Astrocyte of the cerebellum (primary cell): ENCODE measurements at regions not wholly inside any gene's neighbourhood (a gene's known extent, or its start where the extent isn't known, plus 50 kb on each side); places are given as distances from the start of the nearest gene placed in this dataset.

ENCODE experiments used
- DNase-seq: peaks from one replicate; pipeline ENCODE4 v3.0.0-alpha.2; 2011; ENCODE audit warnings: low read depth
- H3K4me3 ChIP-seq: 2 replicates; pipeline ENCODE4 v1.5.1; 2011; ENCODE audit warnings: mild to moderate bottlenecking, low read depth, low read length, moderate library complexity
- CTCF ChIP-seq: IDR thresholded peaks from 2 replicates; pipeline ENCODE4 v1.5.1; 2012; ENCODE audit warnings: low read length, low read depth, moderate library complexity, mild to moderate bottlenecking; ENCODE audit errors: missing control alignments
- in situ Hi-C: cut with HindIII; loops from 2 replicates; pipeline ENCODE4 v1.10.0; 2017; ENCODE audit warnings: low sequenced_read_pairs

- in situ Hi-C loops: no loop called here
- TF ChIP-seq CTCF: no peak
- no peak overlapping the region for H3K4me3 ChIP-seq
- no peak for DNase-seq
These were observed 73.9 kb downstream of the TEX29 start for GRCh38 chr13:111394211-111394922.

- no peak for TF ChIP-seq CTCF
- H3K4me3 ChIP-seq: no peak overlapping the region
- in situ Hi-C loops: no loop called here
- DNase-seq: no peak
These were observed 75.3 kb downstream of the TEX29 start for GRCh38 chr13:111395511-111396393.

- in situ Hi-C loops: no loop called here
- DNase-seq: no peak
- no peak overlapping the region for H3K4me3 ChIP-seq
- TF ChIP-seq CTCF: no peak
These were observed 76.0 kb downstream of the TEX29 start for GRCh38 chr13:111396457-111396856.

GRCh38 chr13:111397202-111397880, 76.9 kb downstream of the TEX29 start:
- in situ Hi-C loops: no loop called here
- DNase-seq: no peak
- TF ChIP-seq CTCF: no peak
- no peak overlapping the region for H3K4me3 ChIP-seq

- no peak for TF ChIP-seq CTCF
- H3K4me3 ChIP-seq: no peak overlapping the region
- in situ Hi-C loops: no loop called here
- DNase-seq: no peak
These were observed 77.8 kb downstream of the TEX29 start for GRCh38 chr13:111398196-111398595.

- DNase-seq: no peak
- no peak overlapping the region for H3K4me3 ChIP-seq
- in situ Hi-C loops: no loop called here
- TF ChIP-seq CTCF: no peak
These were observed 78.4 kb downstream of the TEX29 start for GRCh38 chr13:111398715-111399299.
